Stimulated activated memory B cell treated with anti-CD40 and anti-IgM and Interleukin-4, amounts not matched to agents 10 μg/mL and 1 μg/mL and 100 μg/mL, for 72 hours (primary cell): ENCODE measurements at regions not wholly inside any gene's neighbourhood (a gene's known extent, or its start where the extent isn't known, plus 50 kb on each side); places are given as distances from the start of the nearest gene placed in this dataset.
"Not testable (repeated sequence)": the region's sequence is repeated elsewhere in the genome, so short reads cannot be mapped to it uniquely, and the experiment has no call there.

Source experiments
- ATAC-seq: fragments of 150-1000 bp; cut with Tn5 transposase; 2 replicates; pipeline ENCODE4 v1.10.0; 2021
- H3K27ac Mint-ChIP-seq: one replicate; pipeline ENCODE4 v1.8.0; 2022; ENCODE audit warnings: mild to moderate bottlenecking, mixed read lengths
- H3K27me3 Mint-ChIP-seq: one replicate; pipeline ENCODE4 v1.8.0; 2022; ENCODE audit warnings: mixed read lengths
- H3K36me3 Mint-ChIP-seq: one replicate; pipeline ENCODE4 v1.8.0; 2022; ENCODE audit warnings: mixed read lengths
- H3K4me1 Mint-ChIP-seq: one replicate; pipeline ENCODE4 v1.8.0; 2022; ENCODE audit warnings: mixed read lengths
- H3K4me3 Mint-ChIP-seq: one replicate; pipeline ENCODE4 v1.8.0; 2022; ENCODE audit warnings: mild to moderate bottlenecking, moderate library complexity, mixed read lengths
- H3K9me3 Mint-ChIP-seq: one replicate; pipeline ENCODE4 v1.8.0; 2022; ENCODE audit warnings: mixed read lengths

DNA sequence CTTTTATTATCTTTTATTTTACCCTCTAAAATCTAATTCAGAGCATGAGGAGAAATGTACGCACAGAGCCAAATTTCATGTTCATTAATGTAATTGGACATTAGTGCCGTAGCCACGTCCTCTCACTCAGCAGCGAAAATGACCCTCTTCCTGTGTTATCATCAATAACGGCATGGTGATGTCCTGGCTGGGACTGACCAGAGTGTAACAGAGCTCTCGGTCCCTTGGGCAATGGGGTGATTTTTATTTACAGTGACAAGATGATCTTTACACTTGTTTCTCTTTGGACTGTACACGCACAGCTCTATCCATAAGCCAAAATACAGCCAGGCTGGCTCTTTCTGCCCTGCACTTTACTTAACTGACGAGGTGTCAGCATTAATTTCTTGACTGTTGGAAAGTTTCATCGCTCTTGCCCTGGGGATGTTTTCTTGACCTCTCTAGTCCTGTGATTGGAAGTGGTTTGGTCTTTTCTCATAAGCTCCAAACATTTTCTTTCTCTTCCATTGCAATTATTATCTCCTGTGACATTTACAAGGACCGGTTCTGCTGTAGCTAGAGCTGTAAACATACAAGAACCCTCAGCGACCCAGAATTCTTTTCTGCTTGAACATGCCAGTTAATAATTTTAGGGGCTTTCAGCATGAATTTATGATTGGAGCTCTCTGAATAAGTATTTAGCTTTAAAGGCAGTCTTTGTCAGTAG is 308.0 kb upstream of the PIK3C3 start:
- no peak for ATAC-seq
- no peaks in the 10 kb centered on the region for H3K36me3 Mint-ChIP-seq
- no peaks in the 10 kb centered on the region for H3K4me1 Mint-ChIP-seq
- H3K4me3 Mint-ChIP-seq: no peak overlapping the region
- peaks cover 2% of the 10 kb centered on the region for H3K9me3 Mint-ChIP-seq
- no peaks in the 10 kb centered on the region for H3K27me3 Mint-ChIP-seq
- no peak overlapping the region for H3K27ac Mint-ChIP-seq

DNA sequence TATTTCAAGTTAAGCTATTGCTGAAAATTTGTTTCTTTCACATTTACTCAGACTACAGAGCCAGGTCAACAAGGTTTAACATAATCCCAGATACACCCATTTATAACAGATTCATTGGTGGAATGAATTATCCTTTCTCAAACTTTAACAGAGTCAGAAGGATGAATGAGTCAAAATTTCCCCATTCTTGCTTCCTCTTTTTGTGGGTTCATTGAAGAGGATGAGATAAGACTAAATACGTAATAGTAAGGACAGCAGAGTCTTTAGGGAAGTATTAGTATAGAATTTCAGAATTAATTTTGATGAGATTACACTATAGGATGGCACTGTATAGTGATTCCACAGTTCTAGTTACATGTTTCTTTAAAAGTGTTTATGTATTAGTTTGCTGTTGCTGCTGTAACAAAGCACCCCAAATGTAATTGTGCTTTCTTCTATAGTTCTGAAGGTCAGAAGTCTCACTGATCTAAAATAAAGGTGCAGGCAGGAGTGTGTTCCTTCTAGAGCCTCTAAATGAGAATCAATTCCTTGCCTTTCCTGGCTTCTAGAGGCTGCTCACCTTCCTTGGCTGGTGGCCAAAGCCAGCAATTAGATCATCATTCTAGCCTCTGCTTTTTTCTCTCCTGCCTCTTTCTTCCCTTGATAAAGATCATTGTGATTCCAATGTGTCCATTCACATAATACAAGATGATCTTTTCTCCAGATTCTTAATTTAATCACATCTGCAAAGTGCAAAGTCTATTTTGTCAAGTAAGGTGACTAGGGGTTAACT is 309.3 kb upstream of the PIK3C3 start:
- no peak overlapping the region for H3K4me3 Mint-ChIP-seq
- no peaks in the 10 kb centered on the region for H3K4me1 Mint-ChIP-seq
- no peaks in the 10 kb centered on the region for H3K36me3 Mint-ChIP-seq
- no peak for ATAC-seq
- H3K9me3 Mint-ChIP-seq: peaks cover 2% of the 10 kb centered on the region
- no peak overlapping the region for H3K27ac Mint-ChIP-seq
- no peaks in the 10 kb centered on the region for H3K27me3 Mint-ChIP-seq

DNA sequence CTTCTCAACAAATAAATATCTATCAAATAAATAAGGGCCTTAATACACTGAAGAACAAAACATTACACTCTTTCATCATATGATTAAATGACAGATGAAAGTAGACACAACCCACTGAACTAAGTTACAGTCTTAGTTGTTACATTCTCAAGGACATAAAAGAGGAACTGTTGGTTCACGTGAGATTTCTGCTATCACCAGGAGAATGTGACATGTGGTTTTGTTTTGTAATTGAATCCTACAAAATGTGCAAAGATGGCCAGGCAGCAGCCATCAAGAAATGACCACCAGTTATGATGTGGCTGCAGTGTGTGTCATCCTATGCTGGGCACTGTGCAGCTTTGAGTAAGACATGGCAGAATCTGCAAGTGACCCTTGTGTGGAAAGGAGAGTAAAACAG is 310.6 kb upstream of the PIK3C3 start:
- peaks cover 2% of the 10 kb centered on the region for H3K9me3 Mint-ChIP-seq
- H3K27me3 Mint-ChIP-seq: no peaks in the 10 kb centered on the region
- H3K4me1 Mint-ChIP-seq: no peaks in the 10 kb centered on the region
- H3K4me3 Mint-ChIP-seq: no peak overlapping the region
- no peak overlapping the region for H3K27ac Mint-ChIP-seq
- H3K36me3 Mint-ChIP-seq: no peaks in the 10 kb centered on the region
- ATAC-seq: no peak

DNA sequence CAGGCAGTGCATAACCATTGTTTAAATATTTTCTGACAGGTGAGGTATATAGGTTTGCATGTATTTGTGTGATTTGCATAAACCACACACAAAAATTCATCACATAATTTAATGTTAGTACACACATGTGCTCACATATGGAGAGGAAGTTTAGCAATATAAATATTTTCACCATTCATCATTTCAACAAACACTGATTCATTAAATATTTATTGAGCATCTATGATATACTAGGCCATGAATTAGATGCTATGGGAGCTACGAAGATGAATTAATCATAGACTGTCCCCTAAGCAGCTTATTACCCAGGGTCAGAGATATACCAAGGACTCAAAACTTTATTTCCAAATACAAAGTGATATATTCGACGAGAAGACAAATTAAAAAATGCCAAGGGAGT is 311.6 kb upstream of the PIK3C3 start:
- H3K4me3 Mint-ChIP-seq: no peak overlapping the region
- ATAC-seq: no peak

DNA sequence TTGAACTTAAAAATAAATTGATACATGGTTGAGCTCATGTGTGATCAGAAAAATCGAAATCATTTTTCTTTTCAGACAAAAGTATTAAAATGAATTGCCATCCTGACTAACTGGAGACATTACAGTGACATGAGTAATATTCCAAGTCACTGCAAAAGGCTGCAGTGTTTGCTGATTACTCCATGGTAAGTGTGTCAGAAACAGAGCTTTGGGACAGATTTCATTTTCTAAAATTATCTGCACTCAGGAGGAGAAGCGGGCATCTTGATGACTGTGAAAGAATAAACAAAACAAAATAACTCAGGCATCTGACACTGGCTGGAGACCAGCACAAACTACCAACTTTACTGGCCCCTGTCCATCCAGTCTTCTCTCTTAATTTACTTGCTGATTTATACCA is 312.3 kb upstream of the PIK3C3 start:
- ATAC-seq: no peak
- Mint-ChIP-seq H3K4me3 (no peak overlapping the region), H3K27me3 (no peaks in the 10 kb centered on the region), H3K27ac (no peak overlapping the region), H3K36me3 (no peaks in the 10 kb centered on the region), H3K9me3 (peaks cover 10% of the 10 kb centered on the region), H3K4me1 (no peaks in the 10 kb centered on the region)

More for the DNA sequence above, 311.6 kb upstream of the PIK3C3 start:
- no peaks in the 10 kb centered on the region for H3K4me1 Mint-ChIP-seq
- H3K27ac Mint-ChIP-seq: no peak overlapping the region
- H3K27me3 Mint-ChIP-seq: no peaks in the 10 kb centered on the region
- H3K9me3 Mint-ChIP-seq: peaks cover 10% of the 10 kb centered on the region
- H3K36me3 Mint-ChIP-seq: no peaks in the 10 kb centered on the region

DNA sequence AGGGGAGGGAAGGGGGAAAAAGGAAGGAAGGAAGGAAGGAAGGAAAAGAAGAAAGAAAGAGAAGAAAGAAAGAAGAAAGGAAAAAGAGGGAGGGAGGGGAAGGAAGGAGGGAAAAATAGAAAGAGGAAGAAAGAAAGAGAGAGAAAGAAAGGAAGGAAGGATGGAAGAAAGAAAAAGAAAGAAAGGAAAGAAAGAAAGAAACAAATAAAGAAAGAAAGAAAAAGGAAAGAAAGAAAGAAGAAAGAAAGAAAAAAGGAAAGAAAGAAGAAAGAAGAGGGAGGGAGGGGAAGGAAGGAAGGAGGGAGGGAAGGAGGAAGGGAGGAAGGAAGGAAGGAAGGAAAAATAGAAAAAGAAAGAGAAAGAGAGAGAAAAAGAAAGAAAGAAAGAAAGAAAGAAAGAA is 315.8 kb upstream of the PIK3C3 start:
- Mint-ChIP-seq H3K4me1 (no peaks in the 10 kb centered on the region), H3K9me3 (peaks cover 7% of the 10 kb centered on the region), H3K27ac (no peak overlapping the region), H3K27me3 (no peaks in the 10 kb centered on the region), H3K36me3 (no peaks in the 10 kb centered on the region), H3K4me3 (no peak overlapping the region)
- no peak for ATAC-seq

DNA sequence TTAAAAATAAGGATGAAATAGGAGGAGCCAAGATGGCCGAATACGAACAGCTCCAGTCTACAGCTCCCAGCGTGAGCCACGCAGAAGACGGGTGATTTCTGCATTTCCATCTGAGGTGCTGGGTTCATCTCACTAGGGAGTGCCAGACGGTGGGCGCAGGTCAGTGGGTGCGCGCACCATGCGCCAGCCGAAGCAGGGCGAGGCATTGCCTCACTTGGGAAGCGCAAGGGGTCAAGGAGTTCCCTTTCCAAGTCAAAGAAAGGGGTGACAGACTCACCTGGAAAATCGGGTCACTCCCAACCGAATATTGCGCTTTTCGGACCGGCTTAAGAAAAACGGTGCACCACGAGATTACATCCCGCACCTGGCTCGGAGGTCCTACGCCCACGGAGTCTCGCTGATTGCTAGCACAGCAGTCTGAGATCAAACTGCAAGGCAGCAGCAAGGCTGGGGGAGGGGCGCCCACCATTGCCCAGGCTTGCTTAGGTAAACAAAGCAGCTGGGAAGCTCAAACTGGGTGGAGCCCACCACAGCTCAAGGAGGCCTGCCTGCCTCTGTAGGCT is 323.2 kb upstream of the PIK3C3 start:
- not testable (repeated sequence) for H3K36me3 Mint-ChIP-seq, H3K4me1 Mint-ChIP-seq, H3K27ac Mint-ChIP-seq, ATAC-seq, H3K27me3 Mint-ChIP-seq, H3K4me3 Mint-ChIP-seq, H3K9me3 Mint-ChIP-seq

DNA sequence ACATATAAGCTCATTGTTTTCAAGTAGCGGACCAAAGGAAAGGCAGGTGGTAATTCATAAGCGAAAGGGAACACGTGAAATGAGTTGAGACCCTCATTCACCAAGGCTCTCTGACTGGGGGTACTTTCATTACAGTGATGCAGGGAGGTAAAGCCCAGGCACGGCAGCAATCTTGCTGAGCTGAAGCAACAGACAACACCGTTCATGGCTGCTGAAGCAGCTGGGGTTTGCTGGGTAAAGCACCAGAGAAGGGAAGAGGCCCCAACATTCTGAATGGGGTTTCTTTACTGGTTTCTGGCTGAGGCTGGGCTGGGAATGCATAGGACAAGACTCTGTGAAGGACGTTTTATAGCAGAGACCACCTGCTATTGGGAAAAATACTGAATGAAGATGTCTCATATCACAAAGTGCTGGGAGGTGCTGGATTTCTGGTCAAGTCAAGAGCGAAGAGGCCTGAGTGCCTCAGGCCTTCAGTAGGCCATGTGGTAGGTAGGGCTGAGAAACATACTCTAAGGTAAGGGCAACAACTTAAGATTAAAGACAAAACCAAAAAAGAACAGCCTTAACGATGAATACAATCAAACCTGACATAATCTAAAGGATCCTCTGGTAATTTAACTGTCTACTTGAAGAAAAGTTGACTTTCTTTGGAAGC is 324.7 kb upstream of the PIK3C3 start:
- Mint-ChIP-seq H3K27ac (no peak overlapping the region), H3K4me3 (no peak overlapping the region), H3K4me1 (no peaks in the 10 kb centered on the region), H3K36me3 (no peaks in the 10 kb centered on the region), H3K9me3 (no peaks in the 10 kb centered on the region), H3K27me3 (no peaks in the 10 kb centered on the region)
- no peak for ATAC-seq

DNA sequence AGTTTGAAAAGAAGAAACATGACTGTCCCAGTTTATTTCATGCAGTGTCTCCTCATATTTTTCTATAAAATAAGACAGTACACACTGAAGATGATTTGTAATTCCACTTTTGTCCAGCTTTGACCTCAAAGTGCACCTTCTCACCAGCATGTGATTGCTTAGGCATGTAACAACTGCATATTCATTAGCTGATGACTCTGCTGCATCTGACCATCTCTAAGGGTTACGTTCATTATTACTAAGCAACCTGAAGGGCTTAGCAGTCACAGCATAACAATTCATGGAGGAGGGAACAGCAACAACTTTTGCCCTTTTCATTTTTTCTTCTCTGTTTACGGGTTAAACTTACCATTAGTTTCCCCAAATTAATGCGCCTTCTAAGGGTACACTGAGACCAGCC is 330.6 kb upstream of the PIK3C3 start:
- ATAC-seq: no peak
- Mint-ChIP-seq H3K4me1 (no peaks in the 10 kb centered on the region), H3K4me3 (no peak overlapping the region), H3K27me3 (no peaks in the 10 kb centered on the region), H3K9me3 (peaks cover 3% of the 10 kb centered on the region), H3K27ac (no peak overlapping the region), H3K36me3 (no peaks in the 10 kb centered on the region)

DNA sequence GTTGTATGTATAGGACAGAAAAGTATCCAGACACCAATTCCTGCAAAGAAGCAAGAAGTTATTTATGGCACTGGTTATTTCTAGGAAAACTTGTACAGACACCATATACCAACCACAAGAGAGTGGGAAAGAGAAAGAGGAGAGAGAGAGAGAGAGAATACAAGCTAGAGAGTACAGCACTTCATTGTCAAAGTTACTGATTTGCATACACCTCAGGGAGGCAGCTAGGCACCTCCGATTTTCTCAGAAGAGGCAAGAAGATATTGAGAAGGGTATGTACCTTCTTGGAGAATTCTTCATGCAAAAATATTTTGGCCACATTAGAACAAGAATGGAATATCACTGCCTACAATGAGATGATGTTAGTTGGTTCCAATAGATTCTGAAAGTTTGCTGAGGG is 333.9 kb upstream of the PIK3C3 start:
- no peaks in the 10 kb centered on the region for H3K4me1 Mint-ChIP-seq
- H3K27me3 Mint-ChIP-seq: no peaks in the 10 kb centered on the region
- ATAC-seq: no peak

DNA sequence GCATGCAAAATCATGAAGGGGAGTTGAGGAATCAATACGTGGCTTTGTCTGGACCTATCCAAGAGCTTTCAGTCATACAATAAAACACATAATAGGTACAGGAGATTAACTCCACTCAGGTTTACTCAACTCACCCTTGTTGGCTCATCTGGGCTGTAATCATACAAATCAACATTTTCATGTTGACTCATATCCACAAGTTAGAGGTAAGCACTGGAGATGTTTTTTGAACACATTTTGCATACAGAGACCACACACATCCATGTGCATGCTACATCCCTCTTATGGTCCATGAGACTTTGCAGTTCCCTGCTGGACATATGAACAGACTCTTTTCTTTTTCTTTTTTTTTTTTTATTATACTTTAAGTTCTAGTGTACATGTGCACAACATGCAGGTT is 336.9 kb upstream of the PIK3C3 start:
- no peaks in the 10 kb centered on the region for H3K36me3 Mint-ChIP-seq
- H3K27ac Mint-ChIP-seq: no peak overlapping the region
- no peaks in the 10 kb centered on the region for H3K4me1 Mint-ChIP-seq
- no peak for ATAC-seq
- no peak overlapping the region for H3K4me3 Mint-ChIP-seq
- no peaks in the 10 kb centered on the region for H3K27me3 Mint-ChIP-seq
- H3K9me3 Mint-ChIP-seq: no peaks in the 10 kb centered on the region

More for the DNA sequence above, 333.9 kb upstream of the PIK3C3 start:
- no peak overlapping the region for H3K27ac Mint-ChIP-seq
- H3K36me3 Mint-ChIP-seq: no peaks in the 10 kb centered on the region
- peaks cover 3% of the 10 kb centered on the region for H3K9me3 Mint-ChIP-seq
- no peak overlapping the region for H3K4me3 Mint-ChIP-seq

DNA sequence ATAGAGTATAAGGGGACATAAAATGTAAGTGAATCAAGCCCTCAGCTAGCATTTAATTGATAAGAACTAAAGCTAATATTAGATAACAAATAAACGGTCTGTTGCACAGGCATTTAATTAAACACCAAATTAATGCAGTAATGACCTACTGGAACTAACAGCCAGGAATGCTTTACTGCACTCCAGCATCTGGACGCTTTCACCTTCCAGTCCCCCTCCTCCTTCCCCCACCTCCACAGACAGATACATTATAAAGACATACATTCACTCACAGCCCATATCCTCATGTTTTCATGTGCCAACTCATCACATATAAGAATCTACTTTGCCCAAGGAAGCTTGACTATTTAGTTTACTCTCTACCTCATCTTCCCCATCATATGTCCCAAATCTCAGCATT is 337.4 kb upstream of the PIK3C3 start:
- ATAC-seq: no peak
- no peak overlapping the region for H3K4me3 Mint-ChIP-seq
- H3K27ac Mint-ChIP-seq: no peak overlapping the region
- H3K36me3 Mint-ChIP-seq: no peaks in the 10 kb centered on the region
- no peaks in the 10 kb centered on the region for H3K9me3 Mint-ChIP-seq
- H3K4me1 Mint-ChIP-seq: no peaks in the 10 kb centered on the region
- H3K27me3 Mint-ChIP-seq: no peaks in the 10 kb centered on the region

DNA sequence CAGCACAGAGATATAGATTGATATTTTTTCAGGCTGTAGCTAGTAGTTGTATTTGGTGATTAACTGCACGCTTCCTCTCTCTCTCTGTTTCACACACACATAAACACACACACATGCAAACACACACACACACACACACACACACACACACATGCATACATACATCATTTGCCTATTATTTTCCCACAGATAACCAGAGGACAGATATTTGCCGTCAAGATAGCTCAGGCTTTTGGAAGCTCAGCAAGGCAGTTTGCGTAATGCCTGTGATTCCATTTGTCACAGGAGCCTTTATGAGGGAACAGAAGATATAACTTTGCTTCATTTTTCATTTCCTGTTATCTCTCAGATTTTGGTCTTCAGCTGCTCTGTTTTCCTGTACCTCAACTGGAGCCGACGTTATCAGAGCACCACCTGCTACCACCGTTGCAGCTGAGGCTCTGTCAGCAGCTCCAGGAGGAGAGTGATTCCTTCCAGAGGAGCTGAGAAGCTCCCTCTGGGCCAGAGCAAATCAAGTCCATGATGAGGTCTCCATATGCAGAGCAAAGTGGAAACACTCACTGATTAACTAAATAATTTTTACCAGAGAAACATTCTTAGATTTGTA is 341.9 kb upstream of the PIK3C3 start:
- no peaks in the 10 kb centered on the region for H3K27me3 Mint-ChIP-seq

DNA sequence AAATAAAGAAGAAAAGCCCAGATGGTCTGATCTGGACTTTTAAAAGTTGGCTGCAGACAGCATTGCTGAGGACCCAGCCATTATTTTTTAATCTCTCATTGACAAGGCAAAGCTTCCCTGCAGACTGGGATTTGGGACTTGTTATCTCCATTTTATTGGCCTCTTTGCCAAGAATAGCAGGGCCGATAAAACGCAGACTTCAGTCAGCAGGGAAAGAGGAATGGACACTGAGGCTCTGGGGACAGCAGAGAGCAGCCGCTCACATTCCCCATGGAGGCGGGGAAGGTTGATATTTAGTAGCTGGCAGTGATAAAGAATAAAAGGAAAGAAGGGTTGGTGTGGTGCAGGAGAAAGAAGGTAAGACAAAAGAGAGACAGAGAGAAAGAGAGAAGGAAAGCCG is 350.1 kb upstream of the PIK3C3 start:
- H3K4me3 Mint-ChIP-seq: no peak overlapping the region
- no peaks in the 10 kb centered on the region for H3K27me3 Mint-ChIP-seq
- peaks cover 14% of the 10 kb centered on the region for H3K9me3 Mint-ChIP-seq
- no peak for ATAC-seq
- no peak overlapping the region for H3K27ac Mint-ChIP-seq
- no peaks in the 10 kb centered on the region for H3K4me1 Mint-ChIP-seq
- H3K36me3 Mint-ChIP-seq: no peaks in the 10 kb centered on the region

More for the DNA sequence above, 341.9 kb upstream of the PIK3C3 start:
- H3K4me1 Mint-ChIP-seq: no peaks in the 10 kb centered on the region
- H3K4me3 Mint-ChIP-seq: no peak overlapping the region
- H3K9me3 Mint-ChIP-seq: peaks cover 8% of the 10 kb centered on the region
- ATAC-seq: no peak
- H3K27ac Mint-ChIP-seq: no peak overlapping the region
- H3K36me3 Mint-ChIP-seq: no peaks in the 10 kb centered on the region

DNA sequence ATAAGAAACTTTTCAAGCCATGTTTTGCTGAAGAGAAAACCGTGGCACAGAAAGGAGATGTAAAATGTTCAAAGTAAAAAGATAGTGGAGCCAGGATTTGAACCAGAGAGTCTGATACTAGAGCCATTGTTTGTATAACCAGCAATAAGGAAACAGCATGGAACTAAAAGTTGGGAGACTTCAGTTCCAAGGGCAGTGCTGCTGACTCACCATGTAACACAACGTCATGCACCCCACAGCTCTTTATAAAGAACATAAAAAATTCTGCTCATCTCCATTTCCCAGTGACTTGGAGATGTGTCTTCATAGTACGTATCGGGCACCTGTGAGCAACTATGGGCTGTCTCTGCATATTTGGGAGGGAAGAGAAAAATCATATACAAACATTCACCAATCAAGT is 353.0 kb upstream of the PIK3C3 start:
- H3K27me3 Mint-ChIP-seq: no peaks in the 10 kb centered on the region
- no peaks in the 10 kb centered on the region for H3K36me3 Mint-ChIP-seq
- H3K27ac Mint-ChIP-seq: no peak overlapping the region
- no peak for ATAC-seq
- no peaks in the 10 kb centered on the region for H3K4me1 Mint-ChIP-seq
- no peak overlapping the region for H3K4me3 Mint-ChIP-seq
- peaks cover 5% of the 10 kb centered on the region for H3K9me3 Mint-ChIP-seq
